Activated CD8-positive, alpha-beta T cell treated with anti-CD3 and anti-CD28 coated beads, Interleukin-2, amount 10 ng/mL, durations not matched to agents 7 days and 5 days (primary cell): ENCODE measurements at regions not wholly inside any gene's neighbourhood (a gene's known extent, or its start where the extent isn't known, plus 50 kb on each side); places are given as distances from the start of the nearest gene placed in this dataset.
A peak's percentile ranks its signal among the peaks of the same experiment; 100 is the strongest.

Source experiments
- ATAC-seq: fragments of 150-1000 bp; cut with Tn5 transposase; one replicate; pipeline ENCODE4 v1.10.0; 2021; ENCODE audit warnings: moderate library complexity
- CTCF ChIA-PET: fragments of 350-600 bp; sonication (Branson Sonifier 250); formaldehyde crosslinking; loops from one replicate; lab custom pipeline; 2021; ENCODE audit warnings: antibody characterized with exemption; lab: Charles Lee
- POLR2A ChIA-PET: fragments of 350-600 bp; sonication (Branson Sonifier 250); formaldehyde crosslinking; loops from one replicate; lab custom pipeline; 2021; ENCODE audit warnings: antibody characterized with exemption; lab: Charles Lee
- DNase-seq: peaks from one replicate; pipeline ENCODE4 v3.0.0-alpha.2; 2020
- H3K27ac Mint-ChIP-seq: one replicate; pipeline ENCODE4 v1.8.0; 2021; ENCODE audit warnings: mild to moderate bottlenecking, mixed read lengths
- H3K27me3 Mint-ChIP-seq: one replicate; pipeline ENCODE4 v1.8.0; 2021; ENCODE audit warnings: low read depth, mixed read lengths
- H3K36me3 Mint-ChIP-seq: one replicate; pipeline ENCODE4 v1.8.0; 2021; ENCODE audit warnings: low read depth, mixed read lengths
- H3K4me1 Mint-ChIP-seq: one replicate; pipeline ENCODE4 v1.8.0; 2021; ENCODE audit warnings: low read depth, mixed read lengths
- H3K4me3 Mint-ChIP-seq: one replicate; pipeline ENCODE4 v1.8.0; 2021; ENCODE audit warnings: mild to moderate bottlenecking, mixed read lengths
- H3K9me3 Mint-ChIP-seq: one replicate; pipeline ENCODE4 v1.8.0; 2022; ENCODE audit warnings: mixed read lengths; ENCODE audit not compliant: insufficient read depth

- DNase-seq (no peak), ATAC-seq (no peak)
- Mint-ChIP-seq H3K27ac (peak overlapping the region; percentile 7), H3K4me1 (peaks cover 15% of the 10 kb centered on the region), H3K27me3 (no peaks in the 10 kb centered on the region), H3K4me3 (no peak overlapping the region), H3K36me3 (no peaks in the 10 kb centered on the region), H3K9me3 (no peaks in the 10 kb centered on the region)
- POLR2A ChIA-PET = no interaction called here
- CTCF ChIA-PET = interaction anchor here (1.2 to 1.6 kb wide), 3 partner anchors 132 to 211 kb away, joined by 3 read pairs; no protein-coding TSS in a partner anchor
These were observed 103.8 kb upstream of the AHR start for GRCh38 chr7:17194656-17195055.

- Mint-ChIP-seq H3K4me1 (peaks cover 15% of the 10 kb centered on the region), H3K27me3 (no peaks in the 10 kb centered on the region), H3K4me3 (no peak overlapping the region), H3K27ac (no peak overlapping the region), H3K36me3 (no peaks in the 10 kb centered on the region), H3K9me3 (no peaks in the 10 kb centered on the region)
- ATAC-seq = peak; percentile 23
- DNase-seq = no peak
- ChIA-PET CTCF (interaction anchor here (1.2 to 1.6 kb wide), 4 partner anchors 36 to 212 kb away, joined by 3 to 5 read pairs (median 3); no protein-coding TSS in a partner anchor), POLR2A (no interaction called here)
These were observed 102.9 kb upstream of the AHR start for GRCh38 chr7:17195576-17195975.

- no peak overlapping the region for H3K27ac Mint-ChIP-seq
- POLR2A ChIA-PET = no interaction called here
- no peak for DNase-seq
- H3K27me3 Mint-ChIP-seq = no peaks in the 10 kb centered on the region
- peaks cover 16% of the 10 kb centered on the region for H3K4me1 Mint-ChIP-seq
- no peaks in the 10 kb centered on the region for H3K9me3 Mint-ChIP-seq
- CTCF ChIA-PET = no interaction called here
- H3K36me3 Mint-ChIP-seq = peaks cover 5% of the 10 kb centered on the region
- no peak for ATAC-seq
- no peak overlapping the region for H3K4me3 Mint-ChIP-seq
These were observed 92.5 kb upstream of the AHR start for GRCh38 chr7:17205910-17206309.

GRCh38 chr7:17206349-17206905, 92.0 kb upstream of the AHR start:
- peaks cover 5% of the 10 kb centered on the region for H3K36me3 Mint-ChIP-seq
- H3K9me3 Mint-ChIP-seq = no peaks in the 10 kb centered on the region
- H3K27ac Mint-ChIP-seq = no peak overlapping the region
- no peaks in the 10 kb centered on the region for H3K27me3 Mint-ChIP-seq
- POLR2A ChIA-PET = no interaction called here
- H3K4me3 Mint-ChIP-seq = no peak overlapping the region
- DNase-seq (no peak), ATAC-seq (no peak)
- H3K4me1 Mint-ChIP-seq = peaks cover 16% of the 10 kb centered on the region
- CTCF ChIA-PET = no interaction called here

GRCh38 chr7:17207220-17207619, 91.2 kb upstream of the AHR start:
- ATAC-seq (no peak), DNase-seq (no peak)
- ChIA-PET POLR2A (no interaction called here), CTCF (interaction anchor here (0.8 to 1.2 kb wide), 2 partner anchors 16 to 94 kb away, joined by 3 read pairs; no protein-coding TSS in a partner anchor)
- Mint-ChIP-seq H3K27me3 (no peaks in the 10 kb centered on the region), H3K4me1 (peaks cover 16% of the 10 kb centered on the region), H3K9me3 (no peaks in the 10 kb centered on the region), H3K4me3 (no peak overlapping the region), H3K36me3 (peaks cover 5% of the 10 kb centered on the region), H3K27ac (no peak overlapping the region)

- DNase-seq (no peak), ATAC-seq (no peak)
- peaks cover 16% of the 10 kb centered on the region for H3K4me1 Mint-ChIP-seq
- H3K9me3 Mint-ChIP-seq = peaks cover 4% of the 10 kb centered on the region
- ChIA-PET POLR2A (no interaction called here), CTCF (interaction anchor here (1.1 to 1.2 kb wide), 2 partner anchors 23 to 282 kb away, joined by 3 to 4 read pairs; no protein-coding TSS in a partner anchor)
- H3K36me3 Mint-ChIP-seq = peaks cover 5% of the 10 kb centered on the region
- H3K4me3 Mint-ChIP-seq = no peak overlapping the region
- no peaks in the 10 kb centered on the region for H3K27me3 Mint-ChIP-seq
- no peak overlapping the region for H3K27ac Mint-ChIP-seq
These were observed 89.4 kb upstream of the AHR start for GRCh38 chr7:17209101-17209500.

GRCh38 chr7:17211307-17211836, 87.1 kb upstream of the AHR start:
- POLR2A ChIA-PET = no interaction called here
- Mint-ChIP-seq H3K27ac (no peak overlapping the region), H3K36me3 (peaks cover 7% of the 10 kb centered on the region), H3K27me3 (no peaks in the 10 kb centered on the region), H3K4me1 (peaks cover 14% of the 10 kb centered on the region), H3K4me3 (no peak overlapping the region), H3K9me3 (peaks cover 19% of the 10 kb centered on the region)
- CTCF ChIA-PET = no interaction called here
- no peak for ATAC-seq
- DNase-seq = no peak

GRCh38 chr7:17212188-17212587, 86.3 kb upstream of the AHR start:
- CTCF ChIA-PET = no interaction called here
- Mint-ChIP-seq H3K9me3 (peaks cover 19% of the 10 kb centered on the region), H3K4me3 (no peak overlapping the region)

GRCh38 chr7:17227766-17228490, 70.5 kb upstream of the AHR start:
- peaks cover 10% of the 10 kb centered on the region for H3K36me3 Mint-ChIP-seq
- H3K4me3 Mint-ChIP-seq = no peak overlapping the region
- ATAC-seq (no peak), DNase-seq (no peak)
- ChIA-PET POLR2A (no interaction called here), CTCF (no interaction called here)
- H3K4me1 Mint-ChIP-seq = peaks cover 8% of the 10 kb centered on the region
- no peaks in the 10 kb centered on the region for H3K27me3 Mint-ChIP-seq
- peaks cover 3% of the 10 kb centered on the region for H3K9me3 Mint-ChIP-seq
- H3K27ac Mint-ChIP-seq = no peak overlapping the region

More at GRCh38 chr7:17212188-17212587, 86.3 kb upstream of the AHR start:
- Mint-ChIP-seq H3K36me3 (peaks cover 8% of the 10 kb centered on the region), H3K27me3 (no peaks in the 10 kb centered on the region), H3K4me1 (peaks cover 6% of the 10 kb centered on the region), H3K27ac (no peak overlapping the region)
- POLR2A ChIA-PET = no interaction called here
- DNase-seq (no peak), ATAC-seq (no peak)

- Mint-ChIP-seq H3K27me3 (no peaks in the 10 kb centered on the region), H3K27ac (no peak overlapping the region), H3K4me1 (peaks cover 19% of the 10 kb centered on the region), H3K9me3 (peaks cover 3% of the 10 kb centered on the region), H3K4me3 (no peak overlapping the region), H3K36me3 (peaks cover 10% of the 10 kb centered on the region)
- ATAC-seq (no peak), DNase-seq (no peak)
- ChIA-PET POLR2A (no interaction called here), CTCF (no interaction called here)
These were observed 69.2 kb upstream of the AHR start for GRCh38 chr7:17229228-17229627.

GRCh38 chr7:17230099-17230807, 68.2 kb upstream of the AHR start:
- POLR2A ChIA-PET = no interaction called here
- peaks cover 15% of the 10 kb centered on the region for H3K36me3 Mint-ChIP-seq
- H3K4me3 Mint-ChIP-seq = no peak overlapping the region
- no peak for DNase-seq
- H3K4me1 Mint-ChIP-seq = peaks cover 30% of the 10 kb centered on the region
- no peaks in the 10 kb centered on the region for H3K27me3 Mint-ChIP-seq
- CTCF ChIA-PET = interaction anchor here (1.7 kb wide), 1 partner anchor 248 kb away, joined by 3 read pairs; no protein-coding TSS in a partner anchor
- no peak overlapping the region for H3K27ac Mint-ChIP-seq
- no peak for ATAC-seq
- peaks cover 6% of the 10 kb centered on the region for H3K9me3 Mint-ChIP-seq
